GM21737 (cell line): ENCODE measurements at regions not wholly inside any gene's neighbourhood (a gene's known extent, or its start where the extent isn't known, plus 50 kb on each side); places are given as distances from the start of the nearest gene placed in this dataset.

ENCODE experiments used
- ATAC-seq: cut with Tn5 transposase; IDR thresholded peaks from one replicate; pipeline ENCODE4 v1.9.1; 2021; ENCODE audit warnings: mild to moderate bottlenecking, moderate library complexity; ENCODE audit not compliant: unreplicated experiment

GRCh38 chr18:22467760-22468553 lies 50.2 kb upstream of the CTAGE1 start:
- no peak for ATAC-seq

DNA sequence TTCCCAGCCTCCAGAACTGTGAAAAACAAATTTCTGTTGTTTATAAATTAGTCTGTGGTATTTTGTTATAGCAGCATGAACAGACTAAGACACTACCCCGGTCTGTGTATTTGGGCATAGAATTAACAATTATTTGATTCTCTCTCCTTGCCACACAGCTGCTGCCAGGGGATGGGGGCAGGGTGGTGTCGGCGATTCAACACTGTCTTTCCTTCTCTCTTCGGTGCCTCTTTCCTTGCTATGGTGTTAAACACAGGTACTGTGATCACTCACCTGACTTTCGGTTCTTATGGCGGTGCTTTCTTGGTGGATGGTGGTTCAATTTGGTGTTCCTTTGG lies 50.8 kb upstream of the CTAGE1 start:
- no peak for ATAC-seq

GRCh38 chr18:22469061-22469734 lies 51.5 kb upstream of the CTAGE1 start:
- no peak for ATAC-seq

DNA sequence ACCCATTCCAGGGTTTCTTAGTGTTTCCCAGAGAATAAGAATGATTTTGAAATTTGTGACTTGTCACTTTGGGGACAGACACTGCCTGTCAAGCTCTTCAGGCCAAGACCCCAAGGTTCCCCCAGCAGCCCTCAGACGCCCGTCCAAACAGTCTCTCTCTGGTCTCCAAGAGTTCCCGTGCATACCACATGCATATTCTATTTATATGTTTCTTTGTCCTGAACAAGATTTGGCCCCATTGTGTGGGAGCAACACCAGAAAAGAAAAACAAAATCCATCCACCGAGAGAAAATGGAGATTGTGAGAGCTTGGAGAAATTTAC lies 52.2 kb upstream of the CTAGE1 start:
- ATAC-seq, result no peak

- ATAC-seq, result no peak
Observed at GRCh38 chr18:22470248-22471235, 52.8 kb upstream of the CTAGE1 start.

GRCh38 chr18:22471546-22472131 lies 53.9 kb upstream of the CTAGE1 start:
- ATAC-seq, result no peak

DNA sequence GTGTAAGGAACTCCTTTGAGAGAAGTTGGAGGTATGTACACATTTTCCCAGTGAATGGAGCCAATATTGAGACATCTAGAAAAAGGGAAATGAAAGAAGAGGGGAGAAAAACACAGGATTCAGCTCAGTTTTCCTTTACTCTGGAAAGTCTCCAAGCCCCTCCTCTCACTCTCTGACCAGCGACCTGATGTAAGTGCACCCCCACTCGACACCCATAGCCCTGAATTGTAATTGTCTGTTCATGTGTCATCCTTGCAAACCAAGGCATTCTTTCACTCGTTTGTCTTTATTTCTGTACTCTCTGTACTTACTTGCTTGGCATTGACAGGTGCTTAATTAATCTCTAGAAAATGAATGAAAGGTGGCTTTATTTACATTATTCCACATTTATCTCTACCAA lies 55.7 kb upstream of the CTAGE1 start:
- no peak for ATAC-seq

- ATAC-seq, result no peak
Observed at GRCh38 chr18:22475426-22476100, 57.8 kb upstream of the CTAGE1 start.

GRCh38 chr18:22477222-22477621 lies 59.5 kb upstream of the CTAGE1 start:
- no peak for ATAC-seq

GRCh38 chr18:22482948-22483347 lies 65.2 kb upstream of the CTAGE1 start:
- ATAC-seq, result no peak

DNA sequence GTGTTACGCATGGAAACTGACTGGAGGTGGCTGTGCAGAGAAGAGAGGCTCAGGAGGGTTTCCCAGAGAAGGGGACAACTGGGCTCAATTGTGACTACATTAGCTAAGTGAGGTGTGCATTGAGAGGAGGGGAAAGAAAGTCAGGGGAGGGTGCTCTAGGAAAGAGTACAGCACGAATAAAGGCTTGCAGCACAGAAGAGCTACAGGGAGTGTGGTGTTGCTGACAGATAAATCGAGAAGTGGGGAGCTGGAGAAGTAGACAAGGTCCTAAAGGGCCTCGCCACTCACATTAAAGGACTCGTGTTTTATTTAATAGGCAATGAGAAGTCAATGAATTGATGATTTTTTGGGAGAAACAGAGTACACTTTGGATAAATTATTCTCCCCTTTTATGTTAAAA lies 65.7 kb upstream of the CTAGE1 start:
- no peak for ATAC-seq

- no peak for ATAC-seq
Observed at GRCh38 chr18:22484471-22484870, 66.8 kb upstream of the CTAGE1 start.

GRCh38 chr18:22485808-22486244 lies 68.1 kb upstream of the CTAGE1 start:
- no peak for ATAC-seq

DNA sequence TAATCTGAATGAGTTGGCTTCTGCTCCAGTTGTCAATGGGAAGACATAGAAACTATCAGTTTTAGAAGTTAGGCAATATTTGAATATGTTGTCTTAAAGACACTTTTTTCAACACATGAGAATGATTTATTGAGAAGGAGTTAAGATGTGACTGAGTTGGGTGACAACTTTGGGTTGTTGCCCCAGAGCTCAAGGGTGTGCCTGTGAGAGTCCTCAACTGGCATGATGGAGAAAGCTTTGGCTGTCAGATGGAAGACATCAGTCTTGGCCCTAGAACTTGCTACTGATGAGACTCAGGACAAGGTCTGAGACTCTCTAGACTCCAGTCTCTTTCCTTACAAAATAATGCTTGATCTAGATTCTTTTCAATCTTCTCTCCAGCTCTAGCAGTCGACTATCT lies 69.0 kb upstream of the CTAGE1 start:
- no peak for ATAC-seq

- ATAC-seq, result no peak
Observed at GRCh38 chr18:22488554-22488953, 70.8 kb upstream of the CTAGE1 start.

DNA sequence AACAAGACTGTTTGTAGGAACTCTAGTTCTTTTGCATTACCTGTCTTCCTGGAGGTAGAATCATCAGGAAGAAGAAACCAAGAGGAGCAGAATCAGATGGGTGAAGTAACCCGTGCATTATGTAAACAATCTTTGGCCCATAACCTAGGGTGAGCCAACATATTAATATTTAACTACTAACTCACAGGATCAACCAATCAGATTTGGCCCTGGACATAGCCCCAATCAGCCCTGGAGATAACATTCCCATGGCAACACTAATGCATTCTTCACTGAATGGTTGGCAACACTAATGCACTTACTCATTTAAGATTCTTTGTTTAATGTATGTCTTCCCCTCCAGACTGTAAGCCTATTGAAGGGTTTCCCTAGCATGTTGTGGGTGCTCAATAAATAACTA lies 72.0 kb upstream of the CTAGE1 start:
- no peak for ATAC-seq

DNA sequence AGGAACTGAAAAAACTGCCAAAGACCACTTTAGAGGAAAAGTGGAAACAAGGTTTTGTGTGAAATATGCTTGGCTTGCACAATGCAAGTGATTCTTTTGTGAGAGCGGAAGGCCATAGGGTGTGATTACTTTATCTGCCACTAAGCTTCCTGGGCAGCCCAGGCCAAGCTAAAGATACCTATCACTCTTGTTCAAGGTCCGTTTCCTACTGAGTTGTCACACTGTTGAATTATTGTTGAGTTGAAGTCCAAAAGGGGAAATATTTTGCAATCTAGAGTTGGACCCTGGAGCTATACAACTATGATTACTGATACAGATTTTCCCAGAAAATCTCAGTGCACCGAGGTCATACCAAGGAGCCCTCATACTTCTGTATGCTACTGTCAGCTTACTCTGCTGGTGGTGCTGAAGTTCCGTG lies 72.7 kb upstream of the CTAGE1 start:
- ATAC-seq, result no peak

GRCh38 chr18:22493255-22493654 lies 75.5 kb upstream of the CTAGE1 start:
- ATAC-seq, result no peak

- no peak for ATAC-seq
Observed at GRCh38 chr18:22493940-22494339, 76.2 kb upstream of the CTAGE1 start.

DNA sequence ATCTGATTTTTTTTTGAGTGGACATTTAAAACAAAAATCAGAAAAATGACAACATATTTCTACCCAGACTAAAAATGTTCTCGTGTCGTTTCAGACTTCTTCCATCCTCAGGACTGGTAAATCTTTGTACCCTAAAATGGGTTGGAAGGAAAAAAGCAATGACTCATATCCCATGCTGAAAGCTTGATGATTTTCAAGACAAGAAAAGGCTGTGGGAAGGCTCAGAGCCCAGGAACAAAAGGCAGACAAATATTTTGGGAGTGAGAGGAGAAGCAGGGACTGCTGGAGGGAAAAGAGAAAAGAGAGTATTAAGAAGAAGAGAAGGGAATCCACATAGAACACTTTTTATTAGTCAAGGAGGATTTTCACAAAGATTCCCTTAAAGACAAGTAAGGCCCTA lies 77.1 kb upstream of the CTAGE1 start:
- no peak for ATAC-seq

- no peak for ATAC-seq
Observed at GRCh38 chr18:22499421-22499820, 81.7 kb upstream of the CTAGE1 start.
